HG03457 (cell line): ENCODE measurements at regions not wholly inside any gene's neighbourhood (a gene's known extent, or its start where the extent isn't known, plus 50 kb on each side); places are given as distances from the start of the nearest gene placed in this dataset.
"Not testable (repeated sequence)": the region's sequence is repeated elsewhere in the genome, so short reads cannot be mapped to it uniquely, and the experiment has no call there.

Source experiments
- ATAC-seq: cut with Tn5 transposase; IDR thresholded peaks from one replicate; pipeline ENCODE4 v1.9.1; 2021; ENCODE audit warnings: moderate number of reproducible peaks; ENCODE audit not compliant: unreplicated experiment

DNA sequence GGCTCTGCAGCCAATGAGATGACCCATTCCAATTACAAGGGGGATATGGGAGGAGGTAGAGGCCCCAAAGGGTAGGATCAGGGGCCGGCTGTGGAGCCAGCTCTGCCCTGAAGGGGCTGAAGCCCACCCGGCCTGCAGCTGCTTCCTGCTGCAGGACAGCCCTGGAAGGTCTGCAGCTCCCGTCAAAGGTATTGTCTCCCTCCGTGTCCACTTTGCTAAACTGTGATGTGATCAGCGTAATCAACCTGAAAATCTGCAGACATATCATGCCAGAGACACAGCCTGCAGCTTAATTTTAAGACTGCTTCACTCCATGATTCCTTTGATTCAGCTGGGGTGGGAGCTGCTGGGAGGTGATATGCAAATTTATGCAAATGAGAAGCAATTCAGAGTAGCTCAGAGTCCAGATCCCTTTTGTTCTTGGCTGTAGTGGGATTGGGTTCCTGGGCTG lies 90.7 kb downstream of the GADD45G start:
- ATAC-seq: no peak

DNA sequence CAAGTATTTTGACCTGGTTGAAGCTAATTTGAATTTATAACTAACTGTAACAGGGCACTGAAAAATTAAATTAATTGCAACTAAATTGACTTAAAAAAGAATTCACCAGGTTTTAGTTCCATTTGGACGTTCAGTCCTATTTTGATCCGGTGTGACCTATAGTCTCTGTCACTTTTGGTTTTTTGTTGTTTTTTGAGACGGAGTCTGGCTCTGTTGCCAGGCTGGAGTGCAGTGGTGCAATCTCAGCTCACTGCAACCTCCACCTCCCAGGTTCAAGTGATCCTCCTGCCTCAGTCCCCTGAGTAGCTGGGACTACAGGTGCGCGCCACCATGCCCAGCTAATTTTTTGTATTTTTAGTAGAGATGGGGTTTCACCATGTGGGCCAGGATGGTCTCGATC lies 91.2 kb downstream of the GADD45G start:
- ATAC-seq: not testable (repeated sequence)

DNA sequence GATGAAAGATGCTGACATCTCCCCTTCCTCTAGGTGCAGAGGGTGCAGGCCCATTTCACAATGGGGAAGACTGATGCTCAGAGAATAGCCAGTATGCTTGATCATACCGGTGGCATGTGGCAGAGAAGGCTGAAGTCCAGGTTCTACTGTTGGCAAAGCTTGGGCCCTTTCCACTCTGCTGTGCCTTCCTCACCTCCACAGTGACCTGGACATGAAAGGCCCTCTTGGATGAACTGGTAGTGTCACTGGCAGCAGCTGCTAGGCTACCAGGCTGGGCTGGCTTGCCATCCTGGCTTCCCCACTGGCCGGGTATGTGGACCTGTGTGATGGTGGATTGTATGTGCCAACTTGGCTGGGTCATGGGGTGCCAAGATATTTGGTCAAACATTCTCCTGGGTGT lies 92.0 kb downstream of the GADD45G start:
- ATAC-seq: no peak

DNA sequence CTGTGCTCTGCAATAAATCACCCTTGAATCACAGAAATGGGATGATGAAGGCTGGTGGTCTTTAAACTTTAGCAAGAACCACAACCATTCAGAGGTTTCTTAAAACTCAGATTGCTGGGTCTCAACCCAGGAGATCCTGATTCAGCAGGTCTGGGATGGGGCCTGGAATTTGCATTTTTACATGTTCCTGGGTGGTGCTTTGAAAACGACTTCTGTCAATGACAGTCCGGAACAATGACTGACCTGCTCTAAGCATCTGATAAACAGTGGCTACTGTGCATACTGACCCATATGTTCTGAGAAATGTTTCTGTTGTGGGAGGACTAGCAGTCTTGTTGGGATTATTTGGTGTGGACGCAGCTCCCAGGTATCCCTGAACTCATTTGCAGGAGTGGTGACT lies 92.7 kb downstream of the GADD45G start:
- no peak for ATAC-seq

DNA sequence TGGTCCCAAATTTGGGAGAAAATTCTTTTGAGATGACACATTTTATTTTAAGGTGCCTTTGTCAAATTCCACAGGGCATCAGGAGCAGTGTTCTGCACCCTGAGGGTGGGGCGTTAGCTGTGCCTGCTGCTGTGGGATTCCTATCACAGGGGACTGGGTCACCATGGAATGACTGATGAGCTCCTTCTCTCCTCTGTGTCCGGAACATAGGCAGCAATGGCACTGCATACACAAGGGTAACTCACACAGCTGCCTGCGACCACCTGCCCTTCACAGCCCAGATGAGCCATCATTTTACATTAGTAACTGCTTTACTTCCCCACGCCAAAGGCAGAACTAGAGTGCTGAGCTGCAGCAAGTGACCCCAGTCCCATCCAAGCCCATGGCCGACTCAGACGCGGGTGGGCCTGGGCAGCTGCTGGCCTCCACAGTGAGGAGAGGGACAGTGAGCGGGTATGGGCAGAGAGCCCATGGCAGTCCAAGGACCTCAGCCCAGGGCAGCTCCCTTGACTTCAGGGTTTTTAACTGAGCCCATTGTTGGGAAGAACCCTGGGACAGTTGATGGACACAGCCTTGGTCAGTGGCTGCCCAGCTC lies 93.7 kb downstream of the GADD45G start:
- no peak for ATAC-seq

DNA sequence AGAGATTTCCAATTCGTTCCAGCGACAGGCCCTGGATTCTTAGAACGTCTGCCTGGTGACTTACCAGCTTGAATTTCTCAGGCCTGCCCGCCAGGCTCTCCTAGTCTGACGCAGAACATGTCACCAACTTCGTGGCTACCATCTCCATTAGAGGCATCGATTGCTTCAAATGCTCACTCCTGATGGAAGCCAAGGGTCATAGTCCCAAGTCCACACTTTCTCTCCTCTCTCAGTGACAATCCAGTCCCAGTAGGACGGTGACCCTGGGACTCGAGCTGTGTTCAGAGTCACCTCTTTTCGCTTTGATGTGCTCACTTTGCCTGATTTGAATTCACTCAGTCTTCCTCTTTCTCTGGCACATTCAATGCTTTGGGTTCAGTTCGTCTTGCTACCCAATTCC lies 94.8 kb downstream of the GADD45G start:
- no peak for ATAC-seq

DNA sequence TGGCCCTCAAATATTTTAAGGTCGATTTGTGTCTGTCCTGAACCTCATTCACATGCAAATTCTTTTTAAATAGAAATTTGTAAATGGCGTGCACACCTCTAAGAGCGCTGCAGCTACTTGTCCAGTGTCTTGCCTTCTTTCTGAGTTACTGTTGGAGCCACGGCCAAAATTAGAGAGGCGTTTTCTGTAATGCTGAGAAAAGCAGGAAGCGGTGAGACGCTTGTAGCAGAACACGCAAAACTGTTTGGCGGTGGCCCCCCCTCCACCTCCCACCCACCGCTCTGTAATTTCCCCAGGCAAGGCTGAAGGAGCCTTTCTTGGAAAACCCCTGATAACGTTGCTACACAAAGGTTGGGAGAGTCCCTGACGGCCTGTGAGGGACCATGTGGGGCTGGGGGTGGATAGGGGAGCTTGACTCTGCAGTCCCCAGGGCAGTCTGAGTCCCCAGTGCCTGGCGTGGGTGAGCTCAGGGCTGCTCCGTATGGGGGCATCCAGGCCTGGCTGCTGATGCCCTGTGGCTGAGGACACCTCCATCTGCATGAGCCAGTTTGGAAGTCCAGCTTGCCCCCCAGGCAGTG lies 96.5 kb downstream of the GADD45G start:
- ATAC-seq: peak; percentile 59

DNA sequence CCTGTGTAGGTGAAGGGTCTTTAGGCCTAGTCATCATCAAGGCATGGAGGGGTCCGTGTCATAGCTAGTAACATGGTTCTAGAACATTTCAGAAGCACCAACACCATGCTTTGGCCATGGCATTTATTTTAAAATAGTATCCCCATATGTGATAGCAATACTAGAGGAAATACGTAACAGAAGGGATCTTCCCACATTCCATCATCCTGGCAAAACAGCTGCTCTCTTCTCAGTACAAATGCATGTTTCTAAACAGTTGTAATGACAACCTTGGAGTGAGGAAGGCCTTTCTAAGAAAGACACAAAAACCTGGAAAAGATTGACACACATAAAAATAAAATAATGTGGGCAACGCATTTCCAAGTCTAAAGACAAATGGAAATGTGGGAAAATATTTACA lies 97.6 kb downstream of the GADD45G start:
- no peak for ATAC-seq

DNA sequence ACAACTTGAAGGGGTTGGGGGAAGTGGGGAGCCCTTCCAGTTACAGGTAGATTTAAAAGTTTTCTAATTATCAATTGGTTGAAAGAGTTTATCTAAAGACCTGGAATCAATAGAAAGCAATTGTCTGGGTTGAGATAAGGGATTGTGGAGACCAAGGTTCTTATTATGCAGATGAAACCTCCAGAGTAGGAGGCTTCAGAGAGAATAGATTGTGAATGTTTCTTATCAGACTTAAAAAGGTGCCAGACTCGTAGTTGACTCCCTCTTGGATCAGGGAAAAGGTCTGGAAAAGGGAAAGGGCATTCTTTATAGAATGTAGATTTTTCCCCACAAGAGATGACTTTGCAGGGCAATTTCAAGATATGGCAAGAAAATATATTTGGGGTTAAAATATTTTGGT lies 100.8 kb downstream of the GADD45G start:
- ATAC-seq: no peak

DNA sequence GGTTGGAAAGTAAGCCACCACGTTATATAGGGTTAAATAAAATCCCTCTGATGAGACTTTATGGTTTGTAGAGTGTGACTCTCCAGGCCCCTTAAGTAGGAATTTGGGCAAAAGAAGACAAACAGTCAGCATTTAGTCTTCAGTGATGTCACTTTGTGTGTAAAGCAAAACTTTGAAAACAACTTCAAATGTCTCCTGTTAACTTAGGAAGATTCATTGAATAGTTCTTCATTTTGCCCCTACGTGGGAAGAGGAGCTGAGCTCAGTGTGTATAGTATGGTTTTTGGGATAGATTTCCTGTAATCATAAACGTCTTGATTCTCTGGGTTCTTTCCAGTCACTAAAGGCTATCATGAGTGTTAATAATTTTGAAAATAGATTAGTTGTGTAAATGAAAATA lies 101.3 kb downstream of the GADD45G start:
- ATAC-seq: no peak

DNA sequence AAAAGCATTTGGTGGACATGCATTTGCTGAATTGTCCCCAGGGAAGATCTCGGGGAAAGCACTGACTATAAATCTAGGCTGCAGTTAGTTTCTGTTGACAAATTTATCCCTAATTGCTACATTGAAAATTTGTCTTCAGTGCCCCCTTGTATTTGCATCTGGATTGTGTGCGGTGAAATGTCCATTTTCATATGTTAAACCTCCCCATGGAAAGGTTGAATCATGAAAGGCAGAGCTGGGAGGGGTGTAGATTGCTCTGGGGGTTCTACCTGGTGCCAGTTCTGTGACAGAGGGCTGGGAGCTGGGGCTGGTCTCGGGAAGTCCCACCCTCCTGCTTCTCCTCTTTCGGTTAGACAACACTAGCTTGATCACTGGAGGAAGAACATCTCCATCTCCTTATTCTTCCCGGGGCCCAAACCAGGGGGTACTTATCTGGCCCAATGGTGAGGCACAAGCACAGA lies 101.9 kb downstream of the GADD45G start:
- ATAC-seq: no peak

DNA sequence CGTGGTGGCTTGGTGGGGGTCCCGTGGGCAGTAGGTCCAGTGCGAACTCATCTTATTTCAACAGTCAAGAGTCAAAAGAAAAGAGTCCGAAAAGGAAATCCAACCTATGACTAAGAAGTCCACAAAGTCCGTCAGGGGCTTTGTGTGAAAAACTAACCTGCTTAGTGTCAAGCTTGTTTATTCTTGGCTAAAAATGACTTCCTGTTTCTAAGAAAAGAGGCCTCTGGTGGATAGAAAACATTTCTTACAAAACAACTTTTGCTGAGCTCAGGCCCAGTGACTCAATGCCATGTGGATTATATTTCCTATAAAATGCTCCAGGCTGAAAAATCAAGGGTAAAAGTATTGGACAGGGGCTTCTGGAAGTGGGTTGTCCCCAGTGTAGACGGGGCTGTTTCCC lies 105.9 kb downstream of the GADD45G start:
- ATAC-seq: no peak

DNA sequence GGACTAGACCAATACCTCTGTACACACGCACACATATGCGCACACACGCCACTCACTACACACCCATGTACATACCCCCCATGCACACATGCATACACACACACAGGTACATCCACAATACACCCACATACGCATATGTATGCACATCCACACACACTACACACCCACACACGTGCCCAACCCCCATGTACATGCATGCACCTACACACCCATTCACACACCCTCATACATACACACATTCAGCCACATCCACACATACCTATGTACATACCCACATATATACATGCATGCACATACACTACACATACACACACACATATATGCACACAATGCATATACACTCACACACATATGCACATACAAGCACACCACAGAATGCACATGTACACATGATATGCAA lies 107.1 kb downstream of the GADD45G start:
- ATAC-seq: no peak

DNA sequence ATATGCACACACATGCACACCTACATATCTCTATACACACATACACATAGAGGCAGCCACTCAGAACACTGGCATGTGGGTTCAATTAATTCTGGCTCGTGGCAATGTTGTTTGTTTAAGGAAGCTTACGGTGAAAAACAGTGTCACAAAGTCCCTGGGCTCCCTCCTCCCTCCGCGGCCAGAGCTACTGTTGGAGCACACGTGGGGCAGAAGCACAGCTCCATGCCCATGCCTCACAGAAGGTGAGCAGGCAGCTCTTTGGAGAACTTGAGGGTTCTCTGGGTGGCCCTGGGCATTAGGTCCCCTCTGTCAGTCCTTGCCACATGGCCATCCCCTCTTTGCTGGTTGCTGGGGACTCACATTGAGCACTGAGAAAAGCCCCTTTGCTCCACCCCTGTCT lies 107.5 kb downstream of the GADD45G start:
- ATAC-seq: no peak

DNA sequence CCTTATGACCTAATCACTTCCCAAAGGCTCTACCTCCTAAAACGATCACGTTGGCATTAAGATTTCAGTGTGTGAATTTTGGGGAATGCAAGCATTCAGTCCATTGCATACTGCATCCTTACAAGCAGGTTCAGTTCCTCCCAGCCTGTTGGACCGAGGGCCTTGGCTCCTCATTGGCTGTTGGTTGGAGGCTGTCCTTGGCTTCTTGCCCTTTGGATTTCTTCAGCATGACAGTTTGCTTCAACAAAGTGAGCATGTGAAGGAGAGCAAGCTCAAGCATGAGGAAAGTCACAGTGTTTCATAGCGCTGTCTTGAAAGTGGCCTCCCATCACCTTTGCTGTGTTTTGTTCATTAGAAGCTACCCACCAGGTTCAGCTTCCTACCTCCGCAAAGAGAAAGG lies 109.5 kb downstream of the GADD45G start:
- no peak for ATAC-seq

DNA sequence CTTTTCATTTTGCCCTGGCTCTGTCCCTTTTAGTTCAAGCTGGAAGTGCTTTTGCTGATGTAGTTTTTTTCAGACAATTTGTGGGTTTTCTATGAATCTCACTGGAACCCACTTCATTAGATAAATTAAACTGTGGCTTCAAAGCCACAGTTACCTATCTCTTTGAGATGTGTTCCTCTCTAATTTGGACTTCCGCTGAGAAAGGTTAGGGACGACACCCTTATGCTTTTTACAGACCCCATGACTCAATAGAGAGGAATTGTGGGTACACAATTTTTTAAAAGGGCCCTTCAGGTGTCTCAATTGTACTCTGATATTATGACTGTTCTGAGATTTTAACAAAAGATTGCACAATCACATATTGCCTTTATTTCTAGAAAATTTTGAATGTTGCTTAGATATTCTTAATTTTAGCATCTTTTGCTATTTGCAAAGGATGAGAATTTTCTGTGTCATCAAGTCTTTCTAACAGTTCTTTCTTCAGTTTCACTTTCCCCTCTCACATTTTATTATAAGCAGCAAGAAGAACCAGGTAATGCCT lies 110.6 kb downstream of the GADD45G start:
- ATAC-seq: no peak

DNA sequence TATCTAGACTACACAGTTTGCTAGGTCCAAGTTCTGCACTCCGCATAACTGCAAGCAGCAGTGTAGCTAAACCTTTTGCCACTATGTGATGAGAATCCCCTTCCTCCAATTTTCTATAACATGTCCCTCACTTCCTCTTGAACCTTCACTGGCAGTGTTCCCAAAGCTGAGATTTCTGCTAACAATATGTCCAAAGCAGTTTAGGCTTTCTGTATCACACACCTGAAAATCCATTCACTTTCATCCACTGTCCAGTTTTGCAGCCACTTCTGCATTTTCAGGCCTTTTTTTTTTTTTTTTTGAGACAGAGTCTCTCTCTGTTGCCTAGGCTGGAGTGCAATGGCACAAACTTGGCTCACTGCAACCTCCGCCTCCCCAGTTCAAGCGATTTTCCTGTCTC lies 111.1 kb downstream of the GADD45G start:
- ATAC-seq: no peak

DNA sequence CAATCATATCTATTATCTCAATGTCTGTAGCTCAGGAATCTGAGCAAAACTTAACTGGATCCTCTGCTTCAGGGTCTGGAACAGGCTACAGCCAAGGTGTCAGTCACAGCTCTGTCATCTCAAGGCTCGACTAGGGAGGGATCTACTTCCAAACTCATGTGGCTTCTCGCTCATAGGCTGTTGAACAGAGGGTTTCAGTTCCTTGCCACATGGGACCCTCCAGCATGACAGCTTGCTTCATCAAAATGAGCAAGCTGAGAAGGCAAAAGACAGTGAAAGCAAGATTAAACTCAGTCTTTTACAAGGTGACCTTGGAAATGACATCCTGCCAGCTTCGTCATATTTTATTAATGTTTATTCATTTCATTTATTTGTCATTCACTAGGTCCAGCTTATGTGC lies 111.7 kb downstream of the GADD45G start:
- no peak for ATAC-seq

DNA sequence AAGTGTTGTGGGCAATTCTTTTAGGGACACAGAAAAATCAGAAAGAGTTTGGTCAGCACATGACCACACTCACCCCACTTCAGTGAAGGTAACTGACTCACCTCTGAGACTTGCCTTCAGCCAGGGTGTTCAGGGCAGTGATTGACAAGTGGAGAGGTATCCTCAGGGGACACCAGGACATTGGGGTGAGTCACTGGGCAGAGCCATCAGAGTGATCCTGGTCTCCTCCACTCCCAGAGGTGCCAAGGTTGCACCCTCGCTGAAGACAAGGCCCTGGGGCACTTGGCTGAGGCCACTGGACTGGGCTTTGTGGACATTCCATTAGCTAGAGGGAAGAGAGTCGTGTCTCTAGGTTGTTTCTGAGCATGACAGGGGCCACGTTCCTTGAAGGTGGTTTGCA lies 113.4 kb downstream of the GADD45G start:
- ATAC-seq: no peak

DNA sequence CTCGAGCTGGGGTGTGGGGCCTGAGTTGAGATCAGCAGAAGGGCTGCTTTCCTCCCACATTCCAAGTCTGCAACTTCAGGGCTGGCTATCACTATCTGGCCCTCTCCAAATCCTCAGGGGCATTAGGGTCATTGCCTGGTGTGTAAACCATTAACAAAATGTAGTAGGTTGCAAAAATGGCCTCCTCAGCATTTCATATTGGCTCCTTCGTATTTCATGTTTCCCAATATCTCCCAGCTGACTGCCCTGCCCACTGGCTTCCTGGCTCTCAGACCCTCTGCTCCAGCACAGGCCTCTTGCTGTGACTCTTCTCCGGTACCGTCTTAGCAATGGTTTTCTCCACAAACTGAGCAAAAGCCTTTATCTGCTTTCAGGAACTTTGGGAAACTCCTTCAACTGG lies 113.8 kb downstream of the GADD45G start:
- ATAC-seq: no peak

DNA sequence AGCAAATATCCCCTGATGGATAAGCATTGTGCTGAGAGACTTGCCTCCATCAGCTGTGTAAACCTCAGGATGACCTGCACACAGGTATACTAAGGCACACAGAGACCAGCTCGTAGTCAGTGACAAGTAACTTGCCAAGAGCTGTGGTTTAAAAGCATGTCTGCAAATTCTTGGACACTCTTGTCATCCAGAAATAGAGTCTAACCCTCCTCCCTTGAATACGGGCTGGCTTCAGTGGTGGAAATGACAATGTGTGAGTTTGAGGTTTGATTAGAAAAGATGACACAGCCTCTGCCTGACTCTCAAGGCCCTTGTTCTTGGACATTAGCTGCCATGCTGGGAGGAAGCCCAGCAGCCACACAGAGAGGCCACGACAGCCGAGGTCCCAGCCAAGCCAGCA lies 114.4 kb downstream of the GADD45G start:
- ATAC-seq: no peak

DNA sequence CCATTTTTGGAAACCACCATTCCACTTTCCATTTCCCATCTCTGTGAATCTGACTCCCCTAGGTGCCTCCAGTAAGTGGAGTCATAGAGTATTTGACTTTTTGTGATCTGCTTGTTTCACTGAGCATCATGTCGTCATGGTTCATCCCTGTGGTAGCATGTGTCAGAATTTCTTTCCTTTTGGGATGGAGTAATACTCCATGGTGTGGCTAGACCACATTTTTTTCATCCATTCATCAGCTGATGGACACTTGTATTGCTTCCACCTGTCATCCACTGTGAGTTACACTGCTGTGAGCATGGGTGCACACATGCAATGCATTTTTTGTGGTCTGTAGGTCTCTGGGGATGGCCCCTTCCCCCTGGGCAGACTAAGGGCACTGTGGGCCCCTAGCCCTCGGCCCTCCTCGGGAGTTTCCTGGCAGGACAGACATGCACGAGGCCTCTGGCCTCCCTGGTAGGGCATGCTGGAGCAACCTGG lies 115.9 kb downstream of the GADD45G start:
- no peak for ATAC-seq
